Stomach smooth muscle (tissue), 2 donors: ENCODE measurements at regions not wholly inside any gene's neighbourhood (a gene's known extent, or its start where the extent isn't known, plus 50 kb on each side); places are given as distances from the start of the nearest gene placed in this dataset.

Experiments
- H3K27ac ChIP-seq: one replicate; pipeline ENCODE4 v1.7.0; 2013; ENCODE audit warnings: mild to moderate bottlenecking, low read length, inconsistent platforms
- H3K27me3 ChIP-seq, 2 donors: one replicate each; pipeline ENCODE4 v1.7.0; 2013; ENCODE audit warnings: low read length in 2 of 2; ENCODE audit not compliant: insufficient read depth in 2 of 2, control insufficient read depth in 1 of 2
- H3K36me3 ChIP-seq, 2 donors: one replicate each; pipeline ENCODE4 v1.7.0; 2013; ENCODE audit warnings: low read length in 2 of 2; ENCODE audit not compliant: control insufficient read depth in 2 of 2, insufficient read depth in 2 of 2
- H3K4me1 ChIP-seq: one replicate; pipeline ENCODE4 v1.7.0; 2013; ENCODE audit warnings: low read length; ENCODE audit not compliant: control insufficient read depth, insufficient read depth
- H3K4me3 ChIP-seq, 2 donors: one replicate each; pipeline ENCODE4 v1.7.0; 2013; ENCODE audit warnings: low read length in 2 of 2
- H3K9ac ChIP-seq, 2 donors: one replicate each; pipeline ENCODE4 v1.7.0; 2013; ENCODE audit warnings: low read length in 2 of 2, mild to moderate bottlenecking in 1 of 2
- H3K9me3 ChIP-seq, 2 donors: one replicate each; pipeline ENCODE4 v1.7.0; 2013; ENCODE audit warnings: low read length in 2 of 2; ENCODE audit not compliant: control insufficient read depth in 2 of 2
- donor health status: healthy.
- donor health status: Pancreatic carcinoma.

- Histone ChIP-seq H3K9ac (no peak overlapping the region), H3K9me3 (no peaks in the 10 kb centered on the region), H3K4me1 (no peaks in the 10 kb centered on the region), H3K36me3 (no peaks in the 10 kb centered on the region), H3K27ac (no peak overlapping the region), H3K27me3 (peaks cover 0 to 3% of the 10 kb centered on the region in 2 donors), H3K4me3 (no peak overlapping the region)
Measured at GRCh38 chr17:70780031-70780430, 610.7 kb downstream of the KCNJ2 start.

- H3K4me3 ChIP-seq: no peak overlapping the region
- H3K9me3 ChIP-seq: no peaks in the 10 kb centered on the region
- H3K9ac ChIP-seq: no peak overlapping the region
- no peaks in the 10 kb centered on the region for H3K27me3 ChIP-seq
- H3K4me1 ChIP-seq: no peaks in the 10 kb centered on the region
- no peak overlapping the region for H3K27ac ChIP-seq
- H3K36me3 ChIP-seq: no peaks in the 10 kb centered on the region
Measured at GRCh38 chr17:70786081-70786480, 616.7 kb downstream of the KCNJ2 start.

GRCh38 chr17:70787721-70788300, 618.5 kb downstream of the KCNJ2 start:
- Histone ChIP-seq H3K36me3 (no peaks in the 10 kb centered on the region), H3K9me3 (no peaks in the 10 kb centered on the region), H3K27ac (no peak overlapping the region), H3K4me3 (no peak overlapping the region), H3K4me1 (no peaks in the 10 kb centered on the region), H3K9ac (no peak overlapping the region), H3K27me3 (no peaks in the 10 kb centered on the region)

- Histone ChIP-seq H3K4me1 (no peaks in the 10 kb centered on the region), H3K9ac (no peak overlapping the region), H3K4me3 (no peak overlapping the region), H3K36me3 (no peaks in the 10 kb centered on the region), H3K27me3 (no peaks in the 10 kb centered on the region), H3K27ac (no peak overlapping the region), H3K9me3 (no peaks in the 10 kb centered on the region)
Measured at GRCh38 chr17:70791748-70792443, 622.6 kb downstream of the KCNJ2 start.

GRCh38 chr17:70794738-70795137, 625.4 kb downstream of the KCNJ2 start:
- H3K36me3 ChIP-seq: no peaks in the 10 kb centered on the region
- no peak overlapping the region for H3K9ac ChIP-seq
- no peak overlapping the region for H3K27ac ChIP-seq
- peaks cover 0 to 2% of the 10 kb centered on the region in 2 donors for H3K9me3 ChIP-seq
- no peak overlapping the region for H3K4me3 ChIP-seq
- H3K27me3 ChIP-seq: no peaks in the 10 kb centered on the region
- H3K4me1 ChIP-seq: no peaks in the 10 kb centered on the region

GRCh38 chr17:70795620-70796019, 626.3 kb downstream of the KCNJ2 start:
- Histone ChIP-seq H3K36me3 (no peaks in the 10 kb centered on the region), H3K27me3 (no peaks in the 10 kb centered on the region), H3K4me1 (no peaks in the 10 kb centered on the region), H3K9me3 (peaks cover 0 to 2% of the 10 kb centered on the region in 2 donors), H3K27ac (no peak overlapping the region), H3K9ac (no peak overlapping the region), H3K4me3 (no peak overlapping the region)

GRCh38 chr17:70796757-70797156, 627.4 kb downstream of the KCNJ2 start:
- H3K9me3 ChIP-seq: peaks cover 0 to 2% of the 10 kb centered on the region in 2 donors
- no peak overlapping the region for H3K4me3 ChIP-seq
- no peak overlapping the region for H3K27ac ChIP-seq
- no peaks in the 10 kb centered on the region for H3K4me1 ChIP-seq
- H3K36me3 ChIP-seq: no peaks in the 10 kb centered on the region
- no peaks in the 10 kb centered on the region for H3K27me3 ChIP-seq
- H3K9ac ChIP-seq: no peak overlapping the region

- Histone ChIP-seq H3K27ac (no peak overlapping the region), H3K27me3 (no peaks in the 10 kb centered on the region), H3K4me1 (no peaks in the 10 kb centered on the region), H3K9ac (no peak overlapping the region), H3K4me3 (no peak overlapping the region), H3K9me3 (peaks cover 0 to 2% of the 10 kb centered on the region in 2 donors), H3K36me3 (no peaks in the 10 kb centered on the region)
Measured at GRCh38 chr17:70797166-70797565, 627.8 kb downstream of the KCNJ2 start.

- Histone ChIP-seq H3K4me3 (no peak overlapping the region), H3K36me3 (no peaks in the 10 kb centered on the region), H3K27ac (no peak overlapping the region), H3K4me1 (no peaks in the 10 kb centered on the region), H3K9ac (no peak overlapping the region), H3K27me3 (no peaks in the 10 kb centered on the region), H3K9me3 (no peaks in the 10 kb centered on the region)
Measured at GRCh38 chr17:70804161-70804560, 634.8 kb downstream of the KCNJ2 start.

GRCh38 chr17:70808596-70808995, 639.3 kb downstream of the KCNJ2 start:
- no peak overlapping the region for H3K4me3 ChIP-seq

GRCh38 chr17:70810609-70811008, 641.3 kb downstream of the KCNJ2 start:
- no peaks in the 10 kb centered on the region for H3K27me3 ChIP-seq
- no peak overlapping the region for H3K4me3 ChIP-seq
- no peak overlapping the region for H3K27ac ChIP-seq
- no peaks in the 10 kb centered on the region for H3K9me3 ChIP-seq
- H3K9ac ChIP-seq: no peak overlapping the region
- no peaks in the 10 kb centered on the region for H3K36me3 ChIP-seq
- no peaks in the 10 kb centered on the region for H3K4me1 ChIP-seq

More at GRCh38 chr17:70808596-70808995, 639.3 kb downstream of the KCNJ2 start:
- Histone ChIP-seq H3K27me3 (no peaks in the 10 kb centered on the region), H3K36me3 (no peaks in the 10 kb centered on the region), H3K9ac (no peak overlapping the region), H3K27ac (no peak overlapping the region), H3K4me1 (no peaks in the 10 kb centered on the region), H3K9me3 (no peaks in the 10 kb centered on the region)
